AG04450 (cell line): ENCODE measurements at regions not wholly inside any gene's neighbourhood (a gene's known extent, or its start where the extent isn't known, plus 50 kb on each side); places are given as distances from the start of the nearest gene placed in this dataset.
"Not testable (repeated sequence)": the region's sequence is repeated elsewhere in the genome, so short reads cannot be mapped to it uniquely, and the experiment has no call there.

Experiments
- CTCF ChIA-PET: fragments of 300-600, 350-600 bp; formaldehyde crosslinking; extraction: SDS; loops from one replicate; lab custom pipeline; 2022; ENCODE audit warnings: antibody characterized with exemption, inconsistent platforms; lab: Charles Lee
- POLR2A ChIA-PET: fragments of 350-600 bp; formaldehyde crosslinking; extraction: SDS; loops from one replicate; lab custom pipeline; 2021; ENCODE audit warnings: antibody characterized with exemption, inconsistent platforms; lab: Yijun Ruan, JAX
- DNase-seq: peaks from one replicate; pipeline ENCODE4 v3.0.0-alpha.2; 2011; ENCODE audit warnings: low read depth, low spot score
- H3K27ac ChIP-seq: one replicate; pipeline ENCODE4 v1.5.1; 2012; ENCODE audit warnings: low read depth, low read length, control low read depth
- H3K27me3 ChIP-seq: one replicate; pipeline ENCODE4 v1.6.0; 2012; ENCODE audit warnings: low read length; ENCODE audit not compliant: control insufficient read depth, insufficient read depth
- H3K4me3 ChIP-seq: 2 replicates; pipeline ENCODE4 v1.5.1; 2011; ENCODE audit warnings: mild to moderate bottlenecking, low read depth, low read length, control low read depth
- H3K9me3 ChIP-seq: 2 replicates; pipeline ENCODE4 v1.5.1; 2012; ENCODE audit warnings: low read length; ENCODE audit not compliant: control insufficient read depth, insufficient read depth
- TF ChIP-seq, protein P1 (sequence below): IDR thresholded peaks from 2 replicates; pipeline ENCODE4 v1.5.1; 2011; ENCODE audit warnings: low read depth, low read length, control low read depth, inconsistent platforms

DNA sequence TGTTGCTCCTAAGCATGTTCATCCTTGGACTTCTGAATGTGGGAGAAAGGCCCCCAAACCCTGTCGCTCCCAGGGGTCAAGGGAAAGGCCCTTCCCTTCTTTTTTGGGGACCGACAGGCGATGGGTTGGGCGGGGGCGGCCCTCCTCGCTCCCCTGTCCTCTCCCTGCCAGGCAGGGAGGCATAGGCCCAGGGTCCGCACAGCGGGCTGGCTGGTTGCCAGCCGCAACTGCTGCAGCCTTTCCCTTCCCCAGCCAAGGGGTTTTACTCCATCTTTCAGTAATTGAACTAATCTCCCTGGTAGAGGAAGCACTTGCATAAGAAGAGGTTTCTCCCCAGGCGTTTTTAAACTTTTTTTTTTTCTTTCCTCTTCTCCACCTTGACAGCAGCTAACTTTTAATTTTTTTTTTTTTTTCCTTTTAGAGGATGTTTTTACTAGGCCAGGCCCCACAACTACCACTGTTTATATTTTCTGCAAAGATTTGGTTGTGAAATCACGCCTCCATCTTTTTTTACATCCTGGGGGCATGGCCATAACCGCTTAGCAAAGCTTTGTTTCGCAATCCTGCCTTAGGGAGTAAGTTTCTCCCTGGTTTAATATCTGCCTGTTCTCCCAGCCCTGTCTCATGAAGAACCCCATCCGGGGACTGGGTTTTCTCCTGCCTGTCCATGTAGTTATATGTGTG, 216.9 kb upstream of the ZNF608 start:
- Histone ChIP-seq H3K27me3 (no peaks in the 10 kb centered on the region), H3K9me3 (no peaks in the 10 kb centered on the region), H3K27ac (peak overlapping the region; percentile 49), H3K4me3 (no peak overlapping the region)
- ChIA-PET CTCF (no interaction called here), POLR2A (interaction anchor here (0.6 to 0.8 kb wide), 2 partner anchors 12 to 588 kb away, joined by 3 to 7 read pairs; no protein-coding TSS in a partner anchor)
- TF ChIP-seq, protein P1, sequence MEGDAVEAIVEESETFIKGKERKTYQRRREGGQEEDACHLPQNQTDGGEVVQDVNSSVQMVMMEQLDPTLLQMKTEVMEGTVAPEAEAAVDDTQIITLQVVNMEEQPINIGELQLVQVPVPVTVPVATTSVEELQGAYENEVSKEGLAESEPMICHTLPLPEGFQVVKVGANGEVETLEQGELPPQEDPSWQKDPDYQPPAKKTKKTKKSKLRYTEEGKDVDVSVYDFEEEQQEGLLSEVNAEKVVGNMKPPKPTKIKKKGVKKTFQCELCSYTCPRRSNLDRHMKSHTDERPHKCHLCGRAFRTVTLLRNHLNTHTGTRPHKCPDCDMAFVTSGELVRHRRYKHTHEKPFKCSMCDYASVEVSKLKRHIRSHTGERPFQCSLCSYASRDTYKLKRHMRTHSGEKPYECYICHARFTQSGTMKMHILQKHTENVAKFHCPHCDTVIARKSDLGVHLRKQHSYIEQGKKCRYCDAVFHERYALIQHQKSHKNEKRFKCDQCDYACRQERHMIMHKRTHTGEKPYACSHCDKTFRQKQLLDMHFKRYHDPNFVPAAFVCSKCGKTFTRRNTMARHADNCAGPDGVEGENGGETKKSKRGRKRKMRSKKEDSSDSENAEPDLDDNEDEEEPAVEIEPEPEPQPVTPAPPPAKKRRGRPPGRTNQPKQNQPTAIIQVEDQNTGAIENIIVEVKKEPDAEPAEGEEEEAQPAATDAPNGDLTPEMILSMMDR = no peak
- peak; percentile 85 for DNase-seq

GRCh38 chr5:124966741-124967140, 220.3 kb upstream of the ZNF608 start:
- H3K27ac ChIP-seq, H3K4me3 ChIP-seq, DNase-seq, CTCF ChIA-PET, POLR2A ChIA-PET, H3K27me3 ChIP-seq, H3K9me3 ChIP-seq: not testable (repeated sequence)

- H3K27me3 ChIP-seq, DNase-seq, H3K27ac ChIP-seq, H3K4me3 ChIP-seq, CTCF ChIA-PET, H3K9me3 ChIP-seq, POLR2A ChIA-PET: not testable (repeated sequence)
Observed at GRCh38 chr5:124970381-124970780, 223.9 kb upstream of the ZNF608 start.

DNA sequence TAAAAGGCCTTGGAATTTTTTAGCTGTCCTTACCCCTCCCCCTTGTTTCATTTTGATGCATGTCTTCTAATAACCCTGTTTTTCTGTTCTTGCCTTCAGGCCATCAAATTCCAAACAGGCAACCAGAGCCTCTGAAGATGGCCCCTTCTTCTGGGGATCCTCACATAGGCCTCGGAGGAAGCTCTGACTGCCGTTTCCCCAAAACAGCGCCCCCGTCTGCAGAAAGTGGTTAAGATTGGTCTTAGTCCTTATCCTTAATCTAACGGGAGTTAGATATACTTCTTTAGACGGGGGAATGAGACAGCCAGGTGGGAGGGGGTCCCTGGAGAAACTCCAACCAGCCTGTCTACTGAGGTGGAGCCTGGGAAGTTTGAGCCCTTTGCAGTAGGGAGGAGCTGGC, 226.3 kb upstream of the ZNF608 start:
- TF ChIP-seq, protein P1 = no peak
- Histone ChIP-seq H3K4me3 (no peak overlapping the region), H3K9me3 (peaks cover 9% of the 10 kb centered on the region), H3K27ac (no peak overlapping the region), H3K27me3 (no peaks in the 10 kb centered on the region)
- no peak for DNase-seq
- ChIA-PET POLR2A (no interaction called here), CTCF (no interaction called here)

GRCh38 chr5:124973661-124974060, 227.2 kb upstream of the ZNF608 start:
- no peak overlapping the region for H3K27ac ChIP-seq
- POLR2A ChIA-PET = no interaction called here
- no peak overlapping the region for H3K4me3 ChIP-seq
- H3K9me3 ChIP-seq = peaks cover 9% of the 10 kb centered on the region
- CTCF ChIA-PET = no interaction called here
- TF ChIP-seq, protein P1 = no peak
- no peaks in the 10 kb centered on the region for H3K27me3 ChIP-seq
- DNase-seq = no peak

DNA sequence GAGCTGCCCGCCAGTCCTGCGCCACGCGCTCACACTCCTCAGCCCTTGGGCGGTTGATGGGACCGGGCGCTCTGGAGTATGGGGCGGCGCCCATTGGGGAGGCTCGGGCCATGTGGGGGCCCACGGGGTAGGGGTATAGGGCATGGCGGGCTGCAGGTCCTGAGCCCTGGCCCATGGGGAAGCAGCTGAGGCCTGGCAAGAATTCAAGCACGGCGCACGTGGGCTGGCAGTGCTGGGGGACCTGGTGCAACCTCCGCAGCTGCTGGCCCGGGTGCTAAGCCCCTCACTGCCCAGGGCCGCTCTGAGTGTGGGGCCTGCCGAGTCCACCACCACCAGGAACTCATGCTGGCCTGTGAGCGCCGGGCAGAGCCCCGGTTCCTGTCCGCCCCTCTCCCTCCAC, 229.6 kb upstream of the ZNF608 start:
- Histone ChIP-seq H3K27me3 (no peaks in the 10 kb centered on the region), H3K4me3 (no peak overlapping the region), H3K9me3 (peaks cover 9% of the 10 kb centered on the region), H3K27ac (no peak overlapping the region)
- no peak for DNase-seq
- ChIA-PET CTCF (no interaction called here), POLR2A (interaction anchor here (0.8 kb wide), 1 partner anchor 12 kb away, joined by 7 read pairs; no protein-coding TSS in a partner anchor)
- TF ChIP-seq, protein P1 = no peak
